NCI-H2107 treated with DMSO at 0.1 percent for 48 hours (cell line): ENCODE measurements at regions not wholly inside any gene's neighbourhood (a gene's known extent, or its start where the extent isn't known, plus 50 kb on each side); places are given as distances from the start of the nearest gene placed in this dataset.

Experiments
- DNase-seq: peaks from one replicate; lab custom pipeline; 2025; ENCODE audit not compliant: unreplicated experiment; lab: John Stamatoyannopoulos, UW

DNA sequence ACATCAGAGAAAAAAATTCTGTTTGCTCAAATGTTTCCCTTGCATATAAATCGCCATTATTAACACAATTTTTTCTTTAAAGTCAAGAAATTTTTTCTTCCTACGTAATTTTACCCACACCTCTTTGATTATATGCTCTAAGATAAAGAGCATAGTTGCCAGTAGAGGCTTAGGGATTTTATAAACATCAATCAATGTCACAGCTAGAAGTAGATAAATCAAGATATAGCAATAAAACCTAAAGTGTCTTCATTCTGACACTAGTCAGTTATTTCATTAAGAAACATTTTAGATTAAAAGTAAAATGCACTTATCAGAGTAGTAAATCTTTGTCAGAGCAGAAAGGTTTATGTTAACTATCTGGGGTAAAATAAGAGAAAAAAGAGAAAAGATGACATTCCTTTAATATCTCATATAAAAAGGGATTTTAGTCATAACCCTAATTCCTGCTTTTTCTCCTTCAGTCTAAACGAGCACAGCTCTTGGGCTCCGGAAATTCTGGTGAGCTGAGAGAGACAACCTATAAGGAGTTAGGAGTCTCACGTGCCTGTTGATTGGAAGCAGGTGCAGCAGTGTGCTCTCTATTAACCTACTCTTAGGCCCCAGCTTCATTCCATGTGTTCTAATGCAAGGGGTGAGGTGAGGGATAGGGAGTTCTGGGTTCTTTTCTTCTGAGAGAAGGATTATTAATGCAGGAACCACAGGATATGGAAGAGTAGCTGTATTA is 172.4 kb upstream of the GULP1 start:
- DNase-seq: no peak

DNA sequence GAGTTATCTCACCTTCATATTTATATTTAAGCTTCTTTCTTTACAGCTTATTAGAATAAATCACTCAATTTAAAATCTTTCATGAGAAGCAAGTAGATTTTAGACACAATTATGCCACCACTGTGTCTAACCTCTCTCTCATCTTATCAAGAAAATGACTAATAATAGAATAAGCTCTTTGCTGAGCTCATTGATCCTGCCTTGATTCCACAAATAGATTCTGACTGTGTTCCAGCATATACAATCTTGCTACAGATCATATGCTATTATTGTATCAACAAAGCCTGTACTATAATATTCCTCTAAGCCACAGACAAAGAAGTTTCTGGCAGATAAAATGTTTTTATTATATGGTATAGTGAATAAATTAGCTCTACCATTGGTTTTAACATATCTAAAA is 168.7 kb upstream of the GULP1 start:
- DNase-seq: no peak

DNA sequence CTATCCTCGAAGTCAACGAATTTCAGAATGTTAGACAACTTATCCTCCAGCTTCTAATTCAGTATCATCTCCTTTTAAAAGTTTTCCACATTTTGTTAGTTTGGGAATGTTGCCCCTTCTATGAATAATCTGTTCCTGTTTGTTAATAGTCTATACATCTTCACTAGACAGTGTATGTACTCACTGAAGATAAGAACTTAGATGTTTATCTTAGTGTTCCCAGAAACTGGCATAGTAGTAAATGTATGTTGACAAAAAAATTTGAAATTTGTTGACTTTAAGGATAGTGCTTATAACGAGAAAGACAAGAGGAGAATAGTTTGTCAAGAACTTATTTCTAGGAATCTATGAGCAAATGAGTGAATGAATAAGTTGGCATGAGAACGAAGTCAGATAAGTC is 162.0 kb upstream of the GULP1 start:
- DNase-seq: no peak

DNA sequence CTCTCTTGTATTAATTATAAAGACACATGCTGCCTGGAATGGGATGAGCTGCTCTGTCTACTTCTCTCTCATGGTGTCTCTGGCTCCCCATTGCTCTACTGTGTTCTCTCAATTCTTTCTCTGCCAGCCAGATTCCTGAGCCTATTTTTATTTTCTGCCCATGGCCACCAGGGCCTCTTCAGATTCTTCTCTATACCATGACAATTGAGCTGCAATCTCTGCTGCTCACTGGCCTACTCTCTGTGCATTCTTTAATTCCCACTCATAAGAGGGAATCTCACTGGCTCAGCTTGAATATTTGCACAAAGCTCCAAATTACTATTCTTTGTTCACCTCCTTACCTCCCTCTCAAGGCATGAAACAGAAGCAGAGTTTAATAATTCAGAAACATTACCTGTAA is 161.4 kb upstream of the GULP1 start:
- DNase-seq: no peak

DNA sequence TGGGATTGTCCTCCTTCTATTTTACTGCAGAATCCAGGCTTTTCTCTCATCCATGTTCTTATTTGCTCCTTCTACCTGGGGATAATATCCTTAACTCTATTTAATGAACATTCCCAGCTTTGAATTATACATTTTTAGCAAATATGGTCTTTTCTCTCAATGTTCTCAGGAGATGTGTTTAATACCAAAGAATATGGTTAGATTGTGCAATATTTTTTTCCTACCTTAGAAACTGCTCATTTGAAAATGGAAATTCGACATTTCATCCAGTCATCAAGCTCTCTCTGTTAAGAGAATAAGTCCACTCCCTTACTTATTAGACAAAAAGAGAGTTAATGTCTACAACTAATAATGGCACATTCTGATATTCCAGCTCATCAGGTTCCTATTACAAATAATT is 160.4 kb upstream of the GULP1 start:
- no peak for DNase-seq

DNA sequence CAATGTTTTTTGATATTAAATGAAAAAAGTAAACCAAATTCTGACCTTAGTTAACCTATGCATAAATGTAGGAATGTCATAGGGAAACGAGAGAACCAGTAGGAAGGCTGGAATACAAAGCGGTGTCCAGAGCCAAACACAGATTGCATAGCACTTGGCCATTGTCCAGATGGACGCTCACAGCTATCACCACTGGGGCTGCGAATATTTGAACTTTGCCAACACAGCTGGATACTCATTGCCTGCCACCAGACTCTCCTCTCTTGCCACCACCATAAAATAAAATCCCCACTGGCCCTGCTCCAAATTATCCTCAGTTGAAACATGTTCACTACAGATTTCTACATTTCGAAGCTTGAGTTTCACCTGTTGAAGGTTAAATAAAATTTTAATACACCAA is 159.3 kb upstream of the GULP1 start:
- DNase-seq: no peak

DNA sequence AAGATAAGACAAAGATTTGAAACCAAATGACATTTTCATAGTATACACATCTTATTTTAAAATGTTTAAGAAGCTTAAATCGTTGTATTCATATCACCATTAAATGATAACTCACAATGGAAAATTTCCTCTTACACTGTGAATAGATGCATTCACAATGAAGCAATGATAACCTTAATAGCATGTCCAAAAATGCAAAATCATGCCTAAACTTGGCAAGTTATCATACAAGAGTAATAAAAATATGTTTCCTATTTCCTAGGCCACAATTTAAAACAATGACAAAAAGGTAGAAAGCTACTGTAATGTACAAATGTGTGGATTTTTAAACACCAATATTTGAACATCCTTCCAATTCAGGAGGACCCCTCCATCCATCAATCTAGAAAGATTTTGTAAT is 157.4 kb upstream of the GULP1 start:
- DNase-seq: no peak

DNA sequence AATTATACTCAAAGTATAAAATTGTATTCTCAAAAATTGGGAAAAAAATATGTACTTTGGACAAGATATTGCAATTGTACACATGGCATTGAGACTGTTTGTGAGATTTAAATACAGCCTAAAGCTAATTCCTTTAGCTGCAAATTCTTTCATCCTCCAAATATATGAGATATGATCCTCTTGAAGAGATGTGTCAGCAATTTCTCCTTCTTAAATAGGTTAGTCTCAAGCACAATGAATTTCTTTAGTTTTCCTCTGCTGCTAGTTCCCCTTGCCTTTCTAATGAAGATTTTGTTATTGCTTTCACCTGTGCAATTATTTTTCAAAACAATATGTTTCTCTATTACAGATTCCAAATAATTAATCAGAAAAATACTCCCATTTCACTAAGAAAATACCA is 153.4 kb upstream of the GULP1 start:
- no peak for DNase-seq

DNA sequence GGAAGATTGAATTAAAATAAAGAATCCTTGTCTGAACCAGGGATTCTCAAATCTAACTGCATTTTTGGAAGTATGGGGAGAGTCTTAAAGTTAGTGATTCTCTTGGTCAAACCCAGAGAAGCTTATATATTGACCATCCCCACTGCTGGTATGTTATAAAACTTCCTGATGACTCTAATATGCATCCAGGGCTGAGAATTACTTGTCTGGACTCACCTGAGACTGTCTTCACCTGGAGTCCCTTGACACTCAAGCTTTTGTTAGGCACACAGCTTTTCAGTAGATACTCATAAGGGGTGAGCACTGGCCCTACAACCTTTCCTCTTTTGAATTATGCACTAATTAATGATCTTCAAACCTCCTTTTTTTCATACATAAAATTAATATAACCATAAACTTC is 149.6 kb upstream of the GULP1 start:
- DNase-seq: no peak

DNA sequence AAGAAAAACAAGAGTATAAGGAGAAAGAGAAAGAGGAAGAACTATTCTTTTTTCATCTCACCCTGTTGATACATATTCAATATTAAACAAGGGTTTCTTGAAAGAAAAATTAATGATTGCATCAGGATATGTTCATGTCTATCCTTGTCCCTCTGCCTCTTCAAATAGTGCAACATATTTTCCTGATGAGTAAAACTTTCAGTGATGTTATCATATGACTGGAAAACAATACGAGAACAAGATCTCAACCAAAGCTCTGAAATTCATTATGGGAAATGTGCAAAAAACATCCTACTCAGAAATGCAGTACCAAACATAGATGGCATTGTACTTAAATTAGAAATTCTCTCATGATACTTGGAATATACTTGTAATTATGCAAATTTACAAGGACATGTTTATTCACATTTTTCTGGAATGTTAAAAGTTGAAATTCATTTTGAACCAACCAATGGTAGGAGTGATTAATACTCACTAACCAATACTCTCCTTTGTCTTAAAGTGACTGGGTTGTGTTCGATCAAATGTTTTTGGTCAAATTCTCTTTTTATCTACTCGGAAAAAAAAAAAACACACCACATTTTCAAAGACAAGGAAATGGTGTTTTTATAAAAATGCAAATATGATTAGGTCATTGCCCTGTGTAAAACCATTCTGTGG is 148.9 kb upstream of the GULP1 start:
- DNase-seq: no peak

DNA sequence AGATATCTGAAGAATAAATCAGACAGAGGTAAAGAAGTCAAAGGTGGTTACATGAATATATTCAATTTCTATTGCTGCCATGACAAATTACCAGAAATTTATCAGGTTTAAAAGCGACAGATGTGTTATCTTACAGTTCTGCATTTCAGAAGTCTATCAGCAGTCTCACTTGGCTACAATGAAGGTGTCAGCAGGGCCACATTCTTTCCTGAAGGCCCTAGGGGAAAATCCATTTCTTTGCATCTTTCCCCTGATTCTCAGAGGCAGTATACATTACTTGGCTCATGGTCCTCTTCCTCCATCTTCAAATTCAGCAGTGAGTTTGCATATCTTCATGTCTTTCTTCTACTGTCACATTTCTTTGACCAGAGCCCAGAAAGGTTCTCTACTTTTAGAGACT is 145.8 kb upstream of the GULP1 start:
- DNase-seq: no peak

DNA sequence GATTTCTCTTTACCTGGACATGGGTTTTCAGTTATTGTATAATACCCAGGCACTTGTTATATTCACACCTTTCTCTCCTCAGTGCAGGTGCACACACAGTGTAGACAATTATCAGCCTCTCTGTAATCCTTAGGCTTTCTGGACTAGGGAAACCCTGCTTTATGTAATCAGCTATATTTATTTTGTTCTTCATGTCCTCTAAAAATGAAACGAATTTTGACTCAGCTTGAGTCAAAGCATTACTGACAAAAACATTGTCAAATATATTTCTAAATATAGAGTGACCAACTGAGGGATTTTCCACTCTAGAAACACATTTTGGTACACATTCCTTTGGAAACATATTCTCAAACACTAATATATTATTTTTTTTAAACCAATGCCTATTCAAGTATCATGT is 144.8 kb upstream of the GULP1 start:
- DNase-seq: no peak

DNA sequence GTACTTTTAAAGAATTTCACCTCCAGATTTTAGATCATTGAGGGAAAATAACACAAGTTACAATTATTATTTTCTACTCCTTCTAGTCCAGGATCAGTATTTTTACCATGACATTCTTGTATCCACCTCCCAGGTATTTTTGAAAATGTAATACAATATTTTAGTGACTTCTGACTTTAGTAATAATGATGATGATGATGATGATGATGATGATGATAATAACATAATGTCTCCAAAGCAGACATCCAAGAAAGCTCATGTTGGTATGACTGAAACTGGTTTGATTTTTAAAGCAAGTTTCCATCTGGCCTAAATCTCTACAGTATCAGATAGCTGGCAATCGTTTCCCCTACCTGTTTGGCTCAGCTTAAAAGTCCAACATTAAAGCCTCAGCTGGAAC is 140.0 kb upstream of the GULP1 start:
- DNase-seq: no peak

DNA sequence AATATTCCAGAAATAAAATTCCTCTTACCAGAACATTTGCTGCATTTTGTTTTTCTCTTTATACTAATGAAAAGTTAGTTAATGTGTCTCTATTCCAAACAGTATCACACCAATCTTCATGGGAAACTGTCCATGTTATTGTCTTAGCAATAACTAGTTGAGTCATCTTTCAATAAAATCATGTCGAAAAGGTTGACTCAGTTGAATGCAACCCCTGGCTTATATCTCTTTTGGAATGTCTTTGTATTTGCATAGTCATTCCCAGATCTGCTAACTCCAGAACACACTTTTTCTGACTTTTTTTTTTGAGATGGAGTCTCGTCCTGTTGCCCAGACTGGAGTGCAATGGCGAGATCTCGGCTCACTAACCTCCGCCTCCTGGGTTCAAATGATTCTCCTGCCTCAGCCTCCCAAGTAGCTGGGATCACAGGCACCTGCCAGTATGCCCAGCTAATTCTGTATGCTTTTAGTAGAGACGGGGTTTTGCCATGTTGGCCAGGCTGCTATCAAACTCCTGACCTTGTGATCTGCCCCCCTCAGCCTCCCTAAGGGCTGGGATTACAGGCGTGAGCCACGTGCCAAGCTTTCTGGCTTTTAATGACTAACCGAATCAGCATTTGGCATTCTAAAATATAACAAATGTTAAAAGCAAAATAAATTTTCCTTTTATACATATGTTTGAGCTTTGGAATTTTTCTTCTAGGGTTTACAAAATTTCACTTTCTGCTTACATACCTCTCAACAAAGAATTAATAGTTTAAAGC is 133.2 kb upstream of the GULP1 start:
- DNase-seq: no peak

DNA sequence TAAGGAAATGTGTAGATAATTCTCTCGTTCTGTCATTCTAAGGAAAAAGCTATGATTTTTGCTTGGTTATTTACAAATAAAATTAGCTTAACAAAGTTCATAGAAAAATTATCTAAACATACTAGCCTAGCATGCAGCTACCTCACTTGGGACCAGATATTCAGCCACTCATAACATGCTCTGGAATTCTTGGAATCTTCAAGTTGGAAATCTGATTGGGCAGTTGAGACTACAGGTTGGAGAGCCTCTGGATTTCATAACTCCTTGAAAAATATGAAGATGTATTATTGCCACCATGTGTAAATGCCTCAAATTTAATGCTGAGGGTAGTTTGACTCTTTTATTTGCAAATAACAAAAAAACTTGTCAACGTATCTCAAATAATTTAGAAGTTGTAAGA is 132.2 kb upstream of the GULP1 start:
- no peak for DNase-seq

DNA sequence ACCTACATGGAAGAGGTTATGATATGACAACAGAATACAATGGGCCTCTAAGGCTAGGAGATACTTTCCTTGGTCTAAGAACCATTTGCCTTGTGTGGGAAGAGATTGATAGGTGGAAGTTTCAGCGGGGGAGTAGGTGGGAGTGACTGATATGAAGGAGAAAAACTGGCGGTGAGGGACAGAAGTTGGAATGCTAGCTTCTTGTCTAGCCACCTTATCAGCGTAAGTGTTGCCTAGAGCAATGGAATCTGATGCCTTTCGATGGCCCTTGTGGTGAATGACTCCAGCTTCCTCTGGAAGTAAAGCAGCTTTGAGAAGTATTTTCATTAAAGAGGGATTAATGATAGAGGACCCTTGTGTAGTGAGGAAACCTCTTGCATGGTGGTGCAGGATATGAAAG is 121.3 kb upstream of the GULP1 start:
- DNase-seq: no peak

DNA sequence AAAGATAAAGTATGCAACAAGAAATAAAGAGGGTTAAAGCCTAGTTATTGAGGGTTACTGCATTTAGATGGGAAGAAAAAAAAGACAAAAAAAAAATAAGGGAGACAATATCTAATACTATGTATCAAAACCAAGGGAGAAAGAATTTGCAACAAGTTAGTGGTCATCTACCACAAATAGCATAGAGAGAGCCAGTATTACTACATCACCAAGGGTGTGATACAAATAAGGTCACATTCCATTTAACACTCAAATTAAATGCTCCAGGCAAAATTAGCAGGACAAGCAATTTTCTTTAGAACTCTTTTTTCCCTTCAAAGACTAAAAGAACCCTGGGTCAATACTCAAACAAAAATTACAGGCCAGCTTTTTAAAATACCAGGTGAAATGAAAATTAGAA is 115.1 kb upstream of the GULP1 start:
- DNase-seq: no peak

DNA sequence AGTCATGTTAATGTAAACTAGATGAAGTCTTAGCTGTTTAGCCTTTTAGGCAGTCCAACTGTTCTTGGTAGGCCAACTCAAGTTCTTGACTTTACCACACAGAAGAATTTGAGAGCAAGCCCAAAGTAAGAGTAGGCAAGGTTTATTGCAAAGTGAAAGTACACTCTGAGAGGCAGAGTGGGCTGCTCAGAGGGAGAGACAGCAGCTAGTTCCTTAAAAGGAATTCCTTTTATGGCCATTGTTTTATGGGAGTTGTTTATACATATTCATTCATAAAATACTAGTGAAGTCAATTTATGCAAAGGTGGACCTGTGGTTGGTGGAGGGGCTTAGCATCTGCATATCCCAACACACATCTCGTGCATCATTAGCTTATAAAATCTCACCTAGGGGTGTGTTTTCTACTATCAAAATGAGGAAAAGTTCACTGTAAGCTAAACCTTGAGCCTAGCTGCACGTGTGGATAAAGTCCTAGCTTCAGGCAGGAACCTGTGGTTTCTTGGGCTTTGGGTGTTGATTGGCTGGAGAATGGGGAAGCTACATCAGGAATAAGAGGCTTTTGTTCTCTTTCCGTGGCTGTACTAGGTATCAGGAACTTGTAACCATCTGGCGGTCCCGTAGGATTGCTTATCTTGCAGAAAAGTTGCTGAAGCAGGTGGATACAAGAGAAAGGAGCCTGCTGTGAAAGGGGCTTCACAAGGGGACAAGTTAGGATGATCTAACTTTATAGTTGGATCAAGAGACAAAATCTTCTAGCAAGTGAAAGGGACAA is 110.4 kb upstream of the GULP1 start:
- DNase-seq: no peak

DNA sequence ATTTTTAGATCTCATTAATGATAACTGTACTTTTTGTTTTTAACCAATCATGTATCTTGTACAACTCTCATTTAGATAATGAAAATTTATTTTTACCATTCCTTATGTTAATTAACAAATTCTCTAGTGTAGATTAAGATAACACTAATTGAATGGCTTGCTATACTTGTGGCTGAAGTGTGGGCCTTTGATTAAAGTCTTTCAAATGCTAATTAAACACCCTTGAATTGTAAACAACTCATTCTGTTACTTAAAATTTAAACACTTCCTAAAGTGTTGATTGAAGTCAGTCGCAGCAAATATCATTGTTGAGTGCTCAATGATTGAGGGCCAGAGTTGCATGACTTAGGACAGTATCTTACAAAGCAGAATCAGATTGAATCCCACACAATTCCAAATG is 109.8 kb upstream of the GULP1 start:
- DNase-seq: no peak

DNA sequence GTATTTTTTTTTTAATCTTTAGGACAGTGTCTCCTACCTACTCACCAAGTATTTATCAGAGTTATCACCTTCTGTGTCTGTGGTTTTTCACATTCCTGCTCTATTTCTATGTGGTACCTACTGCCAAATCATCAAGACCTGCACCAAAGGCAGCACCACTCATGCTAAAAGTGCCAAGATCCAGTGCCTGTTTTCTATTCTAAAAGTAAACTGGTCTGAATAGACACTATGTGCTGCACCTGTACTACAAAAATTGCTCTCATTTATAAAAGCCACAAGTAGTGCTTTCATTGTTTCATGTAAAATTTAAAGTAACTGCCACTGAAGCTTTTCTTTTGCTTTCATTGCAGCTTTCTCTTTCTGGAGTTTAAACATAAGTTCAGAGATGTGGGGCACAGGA is 103.9 kb upstream of the GULP1 start:
- no peak for DNase-seq

DNA sequence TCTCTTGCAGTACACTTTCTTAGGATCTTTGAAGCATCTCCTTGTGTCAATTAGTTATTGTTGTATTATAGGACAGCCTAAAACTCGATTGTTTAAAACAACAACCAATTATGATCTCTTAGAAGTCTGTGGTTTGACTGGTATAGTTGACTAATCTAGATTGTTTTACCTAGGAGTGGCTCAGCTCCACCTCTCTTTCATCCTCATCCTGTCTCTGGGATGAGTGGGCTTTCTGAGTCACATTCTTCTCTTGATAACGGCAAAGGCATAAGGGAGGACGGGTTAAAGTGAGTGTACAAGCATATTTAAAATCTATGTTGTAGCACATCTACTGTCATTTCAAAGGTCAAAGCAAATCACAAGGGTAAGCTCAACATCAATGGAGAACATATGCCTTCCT is 102.3 kb upstream of the GULP1 start:
- DNase-seq: no peak

DNA sequence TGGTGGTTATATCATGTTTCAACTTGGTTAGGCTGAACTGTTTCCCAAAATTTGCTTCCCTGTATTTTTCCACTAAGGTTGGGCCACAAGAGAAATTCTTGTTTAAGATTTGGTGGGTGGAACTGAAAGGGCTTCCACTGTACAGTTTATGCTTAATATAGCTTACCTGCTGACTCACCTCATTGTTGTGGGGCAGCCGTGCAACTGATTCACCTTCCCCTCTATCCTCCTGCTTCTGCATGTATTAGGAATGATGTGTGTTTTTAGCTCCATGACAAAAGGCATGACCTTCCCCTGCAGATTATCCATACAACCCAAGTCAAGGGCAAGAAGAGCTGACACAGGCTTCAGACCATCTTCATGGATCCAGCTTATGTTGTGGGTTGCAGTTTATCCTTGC is 98.4 kb upstream of the GULP1 start:
- no peak for DNase-seq
